Endothelial cell (in vitro differentiated cells): ENCODE measurements at regions not wholly inside any gene's neighbourhood (a gene's known extent, or its start where the extent isn't known, plus 50 kb on each side); places are given as distances from the start of the nearest gene placed in this dataset.

ENCODE experiments used
- DNase-seq: peaks from one replicate; pipeline ENCODE4 v3.0.0; 2021; ENCODE audit warnings: low spot score
- H3K27ac Mint-ChIP-seq: one replicate; pipeline ENCODE4 v1.8.0; 2021; ENCODE audit warnings: mixed read lengths, inconsistent platforms; ENCODE audit not compliant: unreplicated experiment
- H3K27me3 Mint-ChIP-seq: one replicate; pipeline ENCODE4 v1.8.0; 2021; ENCODE audit warnings: mild to moderate bottlenecking, moderate library complexity, mixed read lengths, inconsistent platforms; ENCODE audit not compliant: unreplicated experiment
- H3K36me3 Mint-ChIP-seq: one replicate; pipeline ENCODE4 v1.8.0; 2021; ENCODE audit warnings: mild to moderate bottlenecking, low read depth, mixed read lengths, inconsistent platforms; ENCODE audit not compliant: unreplicated experiment
- H3K4me1 Mint-ChIP-seq: one replicate; pipeline ENCODE4 v1.8.0; 2021; ENCODE audit warnings: mild to moderate bottlenecking, mixed read lengths, inconsistent platforms; ENCODE audit not compliant: unreplicated experiment
- H3K4me3 Mint-ChIP-seq: one replicate; pipeline ENCODE4 v1.8.0; 2021; ENCODE audit warnings: mild to moderate bottlenecking, mixed read lengths, inconsistent platforms; ENCODE audit not compliant: unreplicated experiment
- H3K9me3 Mint-ChIP-seq: one replicate; pipeline ENCODE4 v1.8.0; 2021; ENCODE audit warnings: mixed read lengths, inconsistent platforms; ENCODE audit not compliant: unreplicated experiment
- TF ChIP-seq, protein P1 (sequence below): fragments of 200-600 bp; sonication (generic); IDR thresholded peaks from one replicate; pipeline ENCODE4 v1.5.0; 2021; ENCODE audit warnings: antibody characterized with exemption; ENCODE audit not compliant: unreplicated experiment

GRCh38 chr6:6801005-6801335 lies 212.4 kb downstream of the LY86 start:
- Mint-ChIP-seq H3K9me3 (no peaks in the 10 kb centered on the region), H3K27me3 (peaks cover 9% of the 10 kb centered on the region), H3K36me3 (no peaks in the 10 kb centered on the region), H3K4me1 (peaks cover 3% of the 10 kb centered on the region), H3K4me3 (no peak overlapping the region), H3K27ac (no peak overlapping the region)
- TF ChIP-seq, protein P1, sequence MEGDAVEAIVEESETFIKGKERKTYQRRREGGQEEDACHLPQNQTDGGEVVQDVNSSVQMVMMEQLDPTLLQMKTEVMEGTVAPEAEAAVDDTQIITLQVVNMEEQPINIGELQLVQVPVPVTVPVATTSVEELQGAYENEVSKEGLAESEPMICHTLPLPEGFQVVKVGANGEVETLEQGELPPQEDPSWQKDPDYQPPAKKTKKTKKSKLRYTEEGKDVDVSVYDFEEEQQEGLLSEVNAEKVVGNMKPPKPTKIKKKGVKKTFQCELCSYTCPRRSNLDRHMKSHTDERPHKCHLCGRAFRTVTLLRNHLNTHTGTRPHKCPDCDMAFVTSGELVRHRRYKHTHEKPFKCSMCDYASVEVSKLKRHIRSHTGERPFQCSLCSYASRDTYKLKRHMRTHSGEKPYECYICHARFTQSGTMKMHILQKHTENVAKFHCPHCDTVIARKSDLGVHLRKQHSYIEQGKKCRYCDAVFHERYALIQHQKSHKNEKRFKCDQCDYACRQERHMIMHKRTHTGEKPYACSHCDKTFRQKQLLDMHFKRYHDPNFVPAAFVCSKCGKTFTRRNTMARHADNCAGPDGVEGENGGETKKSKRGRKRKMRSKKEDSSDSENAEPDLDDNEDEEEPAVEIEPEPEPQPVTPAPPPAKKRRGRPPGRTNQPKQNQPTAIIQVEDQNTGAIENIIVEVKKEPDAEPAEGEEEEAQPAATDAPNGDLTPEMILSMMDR: no peak
- no peak for DNase-seq

GRCh38 chr6:6801635-6802218 lies 213.2 kb downstream of the LY86 start:
- H3K36me3 Mint-ChIP-seq: no peaks in the 10 kb centered on the region
- peaks cover 3% of the 10 kb centered on the region for H3K4me1 Mint-ChIP-seq
- H3K27me3 Mint-ChIP-seq: peaks cover 9% of the 10 kb centered on the region
- H3K4me3 Mint-ChIP-seq: no peak overlapping the region
- no peak for DNase-seq
- TF ChIP-seq, protein P1: no peak
- no peaks in the 10 kb centered on the region for H3K9me3 Mint-ChIP-seq
- H3K27ac Mint-ChIP-seq: no peak overlapping the region

GRCh38 chr6:6803180-6803977 lies 214.9 kb downstream of the LY86 start:
- Mint-ChIP-seq H3K9me3 (no peaks in the 10 kb centered on the region), H3K36me3 (no peaks in the 10 kb centered on the region), H3K27me3 (peaks cover 7% of the 10 kb centered on the region), H3K27ac (no peak overlapping the region), H3K4me3 (no peak overlapping the region), H3K4me1 (peaks cover 3% of the 10 kb centered on the region)
- DNase-seq: no peak
- TF ChIP-seq, protein P1: no peak

DNA sequence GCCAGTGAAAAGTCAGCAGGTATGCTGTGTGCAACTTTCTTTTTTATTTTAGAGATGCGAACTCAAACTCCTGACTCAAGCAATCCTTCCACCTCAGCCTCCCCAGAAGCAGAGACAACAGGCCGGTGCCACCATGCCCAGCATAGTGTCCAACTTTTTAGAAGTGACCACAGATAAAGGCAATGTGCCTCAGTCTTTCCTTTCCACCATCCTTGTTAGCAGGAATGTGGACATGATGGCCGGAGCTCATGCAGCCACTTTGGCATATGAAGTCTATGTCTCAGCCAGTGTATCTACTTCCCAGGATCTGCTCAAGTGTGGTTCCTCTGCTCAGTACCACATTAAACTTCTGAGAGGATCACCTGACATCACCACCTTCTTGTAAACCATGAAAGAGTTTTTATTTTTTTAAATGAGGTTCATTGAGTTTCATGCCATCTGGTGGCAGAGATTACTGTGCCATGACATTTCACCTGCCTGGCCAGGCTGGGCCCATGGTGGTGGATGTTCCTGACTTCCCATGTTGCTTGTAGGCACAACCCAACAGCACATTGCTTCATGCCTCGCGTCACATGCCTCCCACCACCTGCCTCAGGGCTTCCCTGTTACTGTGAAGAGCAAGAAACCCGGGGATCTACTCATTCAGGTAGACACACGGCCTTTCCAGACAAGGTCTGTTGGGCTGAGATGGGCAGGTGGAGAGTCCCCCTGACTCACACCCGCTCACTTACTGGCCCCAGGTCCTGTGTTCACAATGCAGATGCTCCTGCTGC lies 216.5 kb downstream of the LY86 start:
- DNase-seq: no peak
- TF ChIP-seq, protein P1: no peak
- Mint-ChIP-seq H3K4me3 (no peak overlapping the region), H3K27ac (peak overlapping the region; percentile 5), H3K4me1 (peaks cover 3% of the 10 kb centered on the region), H3K36me3 (no peaks in the 10 kb centered on the region), H3K9me3 (no peaks in the 10 kb centered on the region), H3K27me3 (peaks cover 6% of the 10 kb centered on the region)
